GM23338 (cell line): ENCODE measurements at regions not wholly inside any gene's neighbourhood (a gene's known extent, or its start where the extent isn't known, plus 50 kb on each side); places are given as distances from the start of the nearest gene placed in this dataset.

Experiments used
- ATAC-seq: fragments of 200-7000 bp; cut with Tn5 transposase; 3 replicates; pipeline ENCODE4 v1.9.1; 2020
- DNase-seq: peaks from one replicate; pipeline ENCODE4 v3.0.0-alpha.2; 2015; ENCODE audit warnings: low spot score
- H2AFZ ChIP-seq: fragments of 200-600 bp; sonication (generic); 2 replicates; pipeline ENCODE4 v1.8.0; 2016; ENCODE audit warnings: antibody characterized with exemption, mild to moderate bottlenecking, moderate library complexity
- H3F3A ChIP-seq: fragments of 200-600 bp; sonication (generic); replicated peaks from 2 replicates; pipeline ENCODE4 v1.8.0; 2017; ENCODE audit warnings: antibody characterized with exemption, mixed run types, low read depth
- H3K27ac ChIP-seq: fragments of 200-600 bp; sonication (generic); 2 replicates; pipeline ENCODE4 v1.6.1; 2016; ENCODE audit warnings: low read depth
- H3K27me3 ChIP-seq: fragments of 200-600 bp; sonication (generic); 2 replicates; pipeline ENCODE4 v1.8.0; 2016; ENCODE audit warnings: mild to moderate bottlenecking, mixed run types, moderate library complexity; ENCODE audit not compliant: insufficient read depth
- H3K36me3 ChIP-seq: fragments of 200-600 bp; sonication (generic); 2 replicates; pipeline ENCODE4 v1.8.0; 2016; ENCODE audit warnings: mild to moderate bottlenecking; ENCODE audit not compliant: insufficient read depth
- H3K4me1 ChIP-seq: fragments of 200-600 bp; sonication (generic); 2 replicates; pipeline ENCODE4 v1.8.0; 2016; ENCODE audit warnings: mild to moderate bottlenecking, moderate library complexity; ENCODE audit not compliant: insufficient read depth
- H3K4me2 ChIP-seq: fragments of 200-600 bp; sonication (generic); 2 replicates; pipeline ENCODE4 v1.7.1; 2017; ENCODE audit warnings: mixed run types
- H3K4me3 ChIP-seq: fragments of 200-600 bp; sonication (generic); 2 replicates; pipeline ENCODE4 v1.6.1; 2016; ENCODE audit warnings: mixed run types
- H3K79me2 ChIP-seq: fragments of 200-600 bp; sonication (generic); replicated peaks from 2 replicates; pipeline ENCODE4 v1.8.0; 2017; ENCODE audit warnings: mild to moderate bottlenecking; ENCODE audit not compliant: insufficient read depth
- H3K9me2 ChIP-seq: fragments of 200-600 bp; sonication (generic); 2 replicates; pipeline ENCODE4 v1.8.0; 2017; ENCODE audit not compliant: insufficient read depth
- H4K20me1 ChIP-seq: fragments of 200-600 bp; sonication (generic); replicated peaks from 2 replicates; pipeline ENCODE4 v1.8.0; 2017; ENCODE audit warnings: mild to moderate bottlenecking; ENCODE audit not compliant: insufficient read depth
- H3K27ac Mint-ChIP-seq: 2 replicates; pipeline ENCODE4 v1.8.0; 2020; ENCODE audit warnings: inconsistent platforms, mild to moderate bottlenecking, moderate library complexity, mixed read lengths
- H3K27me3 Mint-ChIP-seq: 3 replicates; pipeline ENCODE4 v1.8.0; 2022; ENCODE audit warnings: low read depth, mild to moderate bottlenecking, moderate library complexity, mixed read lengths, inconsistent platforms; ENCODE audit not compliant: insufficient read depth, poor library complexity
- H3K36me3 Mint-ChIP-seq: 3 replicates; pipeline ENCODE4 v1.8.0; 2021; ENCODE audit warnings: low read depth, mild to moderate bottlenecking, inconsistent platforms, moderate library complexity, mixed read lengths
- H3K4me1 Mint-ChIP-seq: 3 replicates; pipeline ENCODE4 v1.8.0; 2020; ENCODE audit warnings: mild to moderate bottlenecking, inconsistent platforms, mixed read lengths
- H3K4me3 Mint-ChIP-seq: 3 replicates; pipeline ENCODE4 v1.8.0; 2021; ENCODE audit warnings: moderate library complexity, mild to moderate bottlenecking, inconsistent platforms, mixed read lengths
- H3K9me3 Mint-ChIP-seq: 3 replicates; pipeline ENCODE4 v1.8.0; 2020; ENCODE audit warnings: moderate library complexity, mild to moderate bottlenecking, inconsistent platforms, mixed read lengths
- CREB1 ChIP-seq: fragments of 250-450 bp; sonication (Bioruptor Pico); IDR thresholded peaks from 2 replicates; pipeline ENCODE4 v1.5.0; 2020; ENCODE audit warnings: low read depth, mild to moderate bottlenecking, moderate library complexity
- ETS1 ChIP-seq: IDR thresholded peaks from 2 replicates; pipeline ENCODE4 v1.6.1; 2016; ENCODE audit warnings: antibody characterized with exemption
- EZH2 ChIP-seq: fragments of 200-600 bp; sonication (generic); IDR thresholded peaks from one replicate; pipeline ENCODE4 v1.8.0; 2017; ENCODE audit warnings: antibody characterized with exemption, mild to moderate bottlenecking, low read depth; ENCODE audit not compliant: unreplicated experiment
- EZH2phosphoT487 ChIP-seq: fragments of 200-600 bp; sonication (generic); IDR thresholded peaks from one replicate; pipeline ENCODE4 v1.8.1; 2018; ENCODE audit warnings: antibody characterized with exemption; ENCODE audit not compliant: unreplicated experiment
- JUNB ChIP-seq: IDR thresholded peaks from one replicate; pipeline ENCODE4 v1.6.1; 2016; ENCODE audit warnings: antibody characterized with exemption; ENCODE audit not compliant: unreplicated experiment
- NANOG ChIP-seq: IDR thresholded peaks from 2 replicates; pipeline ENCODE4 v1.6.1; 2016; ENCODE audit warnings: antibody characterized with exemption, borderline replicate concordance
- POLR2AphosphoS5 ChIP-seq: IDR thresholded peaks from 2 replicates; pipeline ENCODE4 v1.6.1; 2016; ENCODE audit warnings: antibody characterized with exemption, low read depth
- STAT1 ChIP-seq: IDR thresholded peaks from one replicate; pipeline ENCODE4 v1.6.1; 2016; ENCODE audit warnings: antibody characterized with exemption; ENCODE audit not compliant: unreplicated experiment
- ZNF114 ChIP-seq: fragments of 250-450 bp; sonication (Bioruptor Pico); IDR thresholded peaks from 2 replicates; pipeline ENCODE4 v1.5.0; 2020; ENCODE audit warnings: mild to moderate bottlenecking, moderate library complexity
- ZNF331 ChIP-seq: fragments of 250-450 bp; sonication (Bioruptor Pico); IDR thresholded peaks from 2 replicates; pipeline ENCODE4 v1.5.0; 2020; ENCODE audit warnings: low read depth, mild to moderate bottlenecking, moderate library complexity
- TF ChIP-seq, protein P1 (sequence below), 2 experiments: fragments of 200-600 bp in 1 of 2; sonication (generic) in 1 of 2; conservative IDR thresholded peaks; 2 replicates each; pipeline versions ENCODE4 v1.5.1 to v1.6.1; 2016 to 2017; ENCODE audit warnings: antibody characterized with exemption in 2 of 2, low read depth in 2 of 2, mild to moderate bottlenecking in 2 of 2, moderate library complexity in 1 of 2
- TF ChIP-seq, protein P2 (sequence below): fragments of 250-450 bp; sonication (Bioruptor Pico); IDR thresholded peaks from 2 replicates; pipeline ENCODE4 v1.5.0; 2020; ENCODE audit warnings: mild to moderate bottlenecking, moderate library complexity
- TF ChIP-seq, protein P3 (sequence below): IDR thresholded peaks from one replicate; pipeline ENCODE4 v1.6.1; 2018; ENCODE audit warnings: antibody characterized with exemption; ENCODE audit not compliant: unreplicated experiment

GRCh38 chr1:184241446-184241845 lies 145.4 kb upstream of the C1orf21 start:
- no peak for DNase-seq
- no peaks in the 10 kb centered on the region for H4K20me1 ChIP-seq
- ATAC-seq: no peak
- Mint-ChIP-seq H3K9me3 (peaks cover 5% of the 10 kb centered on the region), H3K4me3 (no peak overlapping the region), H3K36me3 (no peaks in the 10 kb centered on the region), H3K27me3 (no peaks in the 10 kb centered on the region), H3K27ac (no peak overlapping the region), H3K4me1 (no peaks in the 10 kb centered on the region)
- H3K27ac ChIP-seq: no peak overlapping the region
- H3K4me1 ChIP-seq: no peaks in the 10 kb centered on the region
- H3K79me2 ChIP-seq: no peaks in the 10 kb centered on the region
- no peaks in the 10 kb centered on the region for H3K36me3 ChIP-seq
- H2AFZ ChIP-seq: no peak overlapping the region
- no peak overlapping the region for H3K4me2 ChIP-seq
- peaks cover 4% of the 10 kb centered on the region; the same call in 1 of the 2 replicates for H3K9me2 ChIP-seq
- no peaks in the 10 kb centered on the region for H3F3A ChIP-seq
- no peaks in the 10 kb centered on the region for H3K27me3 ChIP-seq
- TF ChIP-seq, protein P1, sequence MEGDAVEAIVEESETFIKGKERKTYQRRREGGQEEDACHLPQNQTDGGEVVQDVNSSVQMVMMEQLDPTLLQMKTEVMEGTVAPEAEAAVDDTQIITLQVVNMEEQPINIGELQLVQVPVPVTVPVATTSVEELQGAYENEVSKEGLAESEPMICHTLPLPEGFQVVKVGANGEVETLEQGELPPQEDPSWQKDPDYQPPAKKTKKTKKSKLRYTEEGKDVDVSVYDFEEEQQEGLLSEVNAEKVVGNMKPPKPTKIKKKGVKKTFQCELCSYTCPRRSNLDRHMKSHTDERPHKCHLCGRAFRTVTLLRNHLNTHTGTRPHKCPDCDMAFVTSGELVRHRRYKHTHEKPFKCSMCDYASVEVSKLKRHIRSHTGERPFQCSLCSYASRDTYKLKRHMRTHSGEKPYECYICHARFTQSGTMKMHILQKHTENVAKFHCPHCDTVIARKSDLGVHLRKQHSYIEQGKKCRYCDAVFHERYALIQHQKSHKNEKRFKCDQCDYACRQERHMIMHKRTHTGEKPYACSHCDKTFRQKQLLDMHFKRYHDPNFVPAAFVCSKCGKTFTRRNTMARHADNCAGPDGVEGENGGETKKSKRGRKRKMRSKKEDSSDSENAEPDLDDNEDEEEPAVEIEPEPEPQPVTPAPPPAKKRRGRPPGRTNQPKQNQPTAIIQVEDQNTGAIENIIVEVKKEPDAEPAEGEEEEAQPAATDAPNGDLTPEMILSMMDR (conservative IDR thresholded peaks at IDR 0.05; ENCODE audit: low read depth in 2 of 2): no peak
- TF ChIP-seq EZH2phosphoT487 (no peak), CREB1 (CRISPR knock-in tag) (no peak), NANOG (no peak), ETS1 (no peak), ZNF114 (CRISPR knock-in tag) (no peak), EZH2 (no peak), JUNB (no peak), STAT1 (no peak), POLR2AphosphoS5 (no peak), ZNF331 (CRISPR knock-in tag) (no peak)
- TF ChIP-seq, protein P2, sequence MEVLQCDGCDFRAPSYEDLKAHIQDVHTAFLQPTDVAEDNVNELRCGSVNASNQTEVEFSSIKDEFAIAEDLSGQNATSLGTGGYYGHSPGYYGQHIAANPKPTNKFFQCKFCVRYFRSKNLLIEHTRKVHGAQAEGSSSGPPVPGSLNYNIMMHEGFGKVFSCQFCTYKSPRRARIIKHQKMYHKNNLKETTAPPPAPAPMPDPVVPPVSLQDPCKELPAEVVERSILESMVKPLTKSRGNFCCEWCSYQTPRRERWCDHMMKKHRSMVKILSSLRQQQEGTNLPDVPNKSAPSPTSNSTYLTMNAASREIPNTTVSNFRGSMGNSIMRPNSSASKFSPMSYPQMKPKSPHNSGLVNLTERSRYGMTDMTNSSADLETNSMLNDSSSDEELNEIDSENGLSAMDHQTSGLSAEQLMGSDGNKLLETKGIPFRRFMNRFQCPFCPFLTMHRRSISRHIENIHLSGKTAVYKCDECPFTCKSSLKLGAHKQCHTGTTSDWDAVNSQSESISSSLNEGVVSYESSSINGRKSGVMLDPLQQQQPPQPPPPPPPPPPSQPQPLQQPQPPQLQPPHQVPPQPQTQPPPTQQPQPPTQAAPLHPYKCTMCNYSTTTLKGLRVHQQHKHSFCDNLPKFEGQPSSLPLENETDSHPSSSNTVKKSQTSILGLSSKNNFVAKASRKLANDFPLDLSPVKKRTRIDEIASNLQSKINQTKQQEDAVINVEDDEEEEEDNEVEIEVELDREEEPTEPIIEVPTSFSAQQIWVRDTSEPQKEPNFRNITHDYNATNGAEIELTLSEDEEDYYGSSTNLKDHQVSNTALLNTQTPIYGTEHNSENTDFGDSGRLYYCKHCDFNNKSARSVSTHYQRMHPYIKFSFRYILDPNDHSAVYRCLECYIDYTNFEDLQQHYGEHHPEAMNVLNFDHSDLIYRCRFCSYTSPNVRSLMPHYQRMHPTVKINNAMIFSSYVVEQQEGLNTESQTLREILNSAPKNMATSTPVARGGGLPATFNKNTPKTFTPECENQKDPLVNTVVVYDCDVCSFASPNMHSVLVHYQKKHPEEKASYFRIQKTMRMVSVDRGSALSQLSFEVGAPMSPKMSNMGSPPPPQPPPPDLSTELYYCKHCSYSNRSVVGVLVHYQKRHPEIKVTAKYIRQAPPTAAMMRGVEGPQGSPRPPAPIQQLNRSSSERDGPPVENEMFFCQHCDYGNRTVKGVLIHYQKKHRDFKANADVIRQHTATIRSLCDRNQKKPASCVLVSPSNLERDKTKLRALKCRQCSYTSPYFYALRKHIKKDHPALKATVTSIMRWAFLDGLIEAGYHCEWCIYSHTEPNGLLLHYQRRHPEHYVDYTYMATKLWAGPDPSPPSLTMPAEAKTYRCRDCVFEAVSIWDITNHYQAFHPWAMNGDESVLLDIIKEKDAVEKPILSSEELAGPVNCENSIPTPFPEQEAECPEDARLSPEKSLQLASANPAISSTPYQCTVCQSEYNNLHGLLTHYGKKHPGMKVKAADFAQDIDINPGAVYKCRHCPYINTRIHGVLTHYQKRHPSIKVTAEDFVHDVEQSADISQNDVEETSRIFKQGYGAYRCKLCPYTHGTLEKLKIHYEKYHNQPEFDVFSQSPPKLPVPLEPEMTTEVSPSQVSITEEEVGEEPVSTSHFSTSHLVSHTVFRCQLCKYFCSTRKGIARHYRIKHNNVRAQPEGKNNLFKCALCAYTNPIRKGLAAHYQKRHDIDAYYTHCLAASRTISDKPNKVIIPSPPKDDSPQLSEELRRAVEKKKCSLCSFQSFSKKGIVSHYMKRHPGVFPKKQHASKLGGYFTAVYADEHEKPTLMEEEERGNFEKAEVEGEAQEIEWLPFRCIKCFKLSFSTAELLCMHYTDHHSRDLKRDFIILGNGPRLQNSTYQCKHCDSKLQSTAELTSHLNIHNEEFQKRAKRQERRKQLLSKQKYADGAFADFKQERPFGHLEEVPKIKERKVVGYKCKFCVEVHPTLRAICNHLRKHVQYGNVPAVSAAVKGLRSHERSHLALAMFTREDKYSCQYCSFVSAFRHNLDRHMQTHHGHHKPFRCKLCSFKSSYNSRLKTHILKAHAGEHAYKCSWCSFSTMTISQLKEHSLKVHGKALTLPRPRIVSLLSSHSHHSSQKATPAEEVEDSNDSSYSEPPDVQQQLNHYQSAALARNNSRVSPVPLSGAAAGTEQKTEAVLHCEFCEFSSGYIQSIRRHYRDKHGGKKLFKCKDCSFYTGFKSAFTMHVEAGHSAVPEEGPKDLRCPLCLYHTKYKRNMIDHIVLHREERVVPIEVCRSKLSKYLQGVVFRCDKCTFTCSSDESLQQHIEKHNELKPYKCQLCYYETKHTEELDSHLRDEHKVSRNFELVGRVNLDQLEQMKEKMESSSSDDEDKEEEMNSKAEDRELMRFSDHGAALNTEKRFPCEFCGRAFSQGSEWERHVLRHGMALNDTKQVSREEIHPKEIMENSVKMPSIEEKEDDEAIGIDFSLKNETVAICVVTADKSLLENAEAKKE: no peak
- TF ChIP-seq, protein P3, sequence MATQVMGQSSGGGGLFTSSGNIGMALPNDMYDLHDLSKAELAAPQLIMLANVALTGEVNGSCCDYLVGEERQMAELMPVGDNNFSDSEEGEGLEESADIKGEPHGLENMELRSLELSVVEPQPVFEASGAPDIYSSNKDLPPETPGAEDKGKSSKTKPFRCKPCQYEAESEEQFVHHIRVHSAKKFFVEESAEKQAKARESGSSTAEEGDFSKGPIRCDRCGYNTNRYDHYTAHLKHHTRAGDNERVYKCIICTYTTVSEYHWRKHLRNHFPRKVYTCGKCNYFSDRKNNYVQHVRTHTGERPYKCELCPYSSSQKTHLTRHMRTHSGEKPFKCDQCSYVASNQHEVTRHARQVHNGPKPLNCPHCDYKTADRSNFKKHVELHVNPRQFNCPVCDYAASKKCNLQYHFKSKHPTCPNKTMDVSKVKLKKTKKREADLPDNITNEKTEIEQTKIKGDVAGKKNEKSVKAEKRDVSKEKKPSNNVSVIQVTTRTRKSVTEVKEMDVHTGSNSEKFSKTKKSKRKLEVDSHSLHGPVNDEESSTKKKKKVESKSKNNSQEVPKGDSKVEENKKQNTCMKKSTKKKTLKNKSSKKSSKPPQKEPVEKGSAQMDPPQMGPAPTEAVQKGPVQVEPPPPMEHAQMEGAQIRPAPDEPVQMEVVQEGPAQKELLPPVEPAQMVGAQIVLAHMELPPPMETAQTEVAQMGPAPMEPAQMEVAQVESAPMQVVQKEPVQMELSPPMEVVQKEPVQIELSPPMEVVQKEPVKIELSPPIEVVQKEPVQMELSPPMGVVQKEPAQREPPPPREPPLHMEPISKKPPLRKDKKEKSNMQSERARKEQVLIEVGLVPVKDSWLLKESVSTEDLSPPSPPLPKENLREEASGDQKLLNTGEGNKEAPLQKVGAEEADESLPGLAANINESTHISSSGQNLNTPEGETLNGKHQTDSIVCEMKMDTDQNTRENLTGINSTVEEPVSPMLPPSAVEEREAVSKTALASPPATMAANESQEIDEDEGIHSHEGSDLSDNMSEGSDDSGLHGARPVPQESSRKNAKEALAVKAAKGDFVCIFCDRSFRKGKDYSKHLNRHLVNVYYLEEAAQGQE: no peak
- H3K4me3 ChIP-seq: no peak overlapping the region
